HG03175 (cell line): ENCODE measurements at regions not wholly inside any gene's neighbourhood (a gene's known extent, or its start where the extent isn't known, plus 50 kb on each side); places are given as distances from the start of the nearest gene placed in this dataset.
"Not testable (repeated sequence)": the region's sequence is repeated elsewhere in the genome, so short reads cannot be mapped to it uniquely, and the experiment has no call there.

Experiments
- ATAC-seq: cut with Tn5 transposase; IDR thresholded peaks from one replicate; pipeline ENCODE4 v1.9.1; 2021; ENCODE audit warnings: mild to moderate bottlenecking, moderate library complexity; ENCODE audit not compliant: unreplicated experiment

GRCh38 chr1:192418552-192419285, 101.9 kb downstream of the RGS21 start:
- no peak for ATAC-seq

GRCh38 chr1:192430644-192431043, 113.9 kb downstream of the RGS21 start:
- ATAC-seq: no peak

DNA sequence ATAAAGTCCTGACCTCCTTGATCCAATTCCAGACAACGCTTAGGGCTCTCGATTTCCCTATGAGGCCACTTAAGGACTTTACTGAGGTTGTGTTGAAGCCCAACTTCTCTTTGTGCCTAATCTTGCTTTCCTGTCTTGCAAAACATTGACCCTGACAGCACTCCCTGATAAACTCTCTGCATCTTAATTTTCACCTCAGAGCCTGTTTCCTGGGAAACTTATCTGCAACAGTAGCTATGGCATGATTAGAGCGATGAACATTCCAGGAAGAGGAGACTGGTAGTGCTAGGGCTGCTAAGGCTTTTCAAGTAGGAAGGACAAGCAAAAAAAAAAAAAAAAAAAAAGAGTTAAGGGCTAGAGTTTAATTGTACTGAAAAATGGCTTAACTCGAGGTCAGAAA, 118.9 kb downstream of the RGS21 start:
- no peak for ATAC-seq

DNA sequence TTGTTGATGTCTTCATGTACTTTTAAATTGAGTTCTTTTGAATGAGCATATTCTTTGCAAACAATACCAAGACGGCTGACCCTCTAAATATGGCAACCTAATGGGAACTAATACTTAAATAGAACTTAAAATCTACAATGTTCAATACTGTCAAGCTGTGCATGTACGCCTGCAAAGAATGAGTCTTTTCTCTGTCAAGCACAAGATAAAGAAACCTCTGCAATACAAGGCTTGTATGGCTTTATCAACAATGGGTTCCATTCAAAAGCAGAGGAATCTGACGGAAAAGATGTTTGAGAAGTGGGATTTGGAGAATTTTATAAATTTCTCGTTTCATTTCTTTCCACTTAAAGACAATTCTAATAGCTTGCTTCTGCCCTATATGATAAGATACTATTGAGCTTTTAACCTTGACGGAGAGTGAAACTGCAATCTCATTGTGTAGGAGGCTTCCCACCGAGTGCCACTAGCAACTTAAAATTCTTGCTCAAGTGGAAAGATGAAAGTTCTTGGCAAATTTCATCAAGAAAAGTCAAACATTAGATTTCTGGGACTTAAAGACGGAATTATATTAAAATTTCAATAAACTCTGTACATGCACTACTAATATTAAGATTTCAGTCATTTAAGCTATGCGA, 119.8 kb downstream of the RGS21 start:
- no peak for ATAC-seq

GRCh38 chr1:192438737-192439136, 121.9 kb downstream of the RGS21 start:
- no peak for ATAC-seq

- no peak for ATAC-seq
These were observed 122.7 kb downstream of the RGS21 start for GRCh38 chr1:192439373-192440025.

DNA sequence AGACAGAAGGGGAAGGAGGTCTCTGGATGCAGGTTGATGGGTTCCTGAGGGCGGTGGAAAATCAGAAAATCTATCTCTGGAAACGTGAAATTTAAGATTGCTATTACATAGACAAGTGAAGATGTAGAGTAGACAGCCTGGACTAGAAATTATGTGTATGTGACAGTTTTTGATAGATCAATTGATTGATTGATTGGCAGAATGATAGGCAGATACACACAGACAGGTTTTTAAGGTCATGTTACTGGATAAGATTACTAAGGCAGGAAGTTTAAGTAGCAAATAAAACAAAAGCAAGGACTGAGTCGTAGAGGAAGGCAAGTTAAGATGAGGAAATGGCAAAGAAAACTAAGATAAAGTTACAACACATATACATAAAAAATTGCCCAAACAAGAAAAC, 124.7 kb downstream of the RGS21 start:
- ATAC-seq: no peak

- ATAC-seq: no peak
These were observed 125.9 kb downstream of the RGS21 start for GRCh38 chr1:192442736-192443135.

DNA sequence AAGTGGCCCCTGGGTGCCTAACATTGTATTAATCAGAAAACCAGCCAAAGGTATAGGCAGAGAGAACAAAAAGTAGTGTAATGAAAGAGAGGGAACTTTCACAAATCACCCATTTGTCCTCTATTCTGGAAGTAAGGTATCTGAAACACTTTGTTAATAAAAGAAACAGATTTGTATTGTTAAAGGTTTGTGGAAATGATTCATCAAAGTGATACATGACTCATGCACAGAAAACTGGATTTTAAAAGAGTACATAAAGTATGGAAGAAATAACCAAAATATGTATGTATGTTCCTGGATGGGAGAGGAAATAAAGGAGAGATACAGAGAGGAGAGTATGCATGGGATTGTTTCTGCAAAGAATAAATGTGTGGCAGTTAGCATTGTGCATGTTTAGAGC, 126.8 kb downstream of the RGS21 start:
- no peak for ATAC-seq

DNA sequence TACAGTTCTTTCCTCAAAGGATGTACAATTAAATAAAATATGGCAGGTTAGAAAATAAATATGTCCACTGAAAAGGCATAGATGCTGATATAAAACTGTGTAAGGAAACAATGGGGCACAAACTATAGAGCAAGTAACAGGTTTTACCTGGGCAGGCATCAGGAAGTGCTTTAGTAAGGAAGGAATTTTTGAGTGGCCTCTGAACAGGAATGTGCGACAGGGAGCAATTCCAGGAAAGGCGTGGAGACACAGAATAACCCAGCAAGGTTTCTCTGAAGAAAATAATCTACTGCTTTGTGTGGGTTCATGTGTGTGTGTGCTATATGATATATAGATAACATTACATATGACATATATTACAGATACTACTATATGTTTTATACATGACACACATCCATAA, 128.4 kb downstream of the RGS21 start:
- ATAC-seq: no peak

GRCh38 chr1:192445839-192446489, 129.2 kb downstream of the RGS21 start:
- peak; percentile 68 for ATAC-seq

DNA sequence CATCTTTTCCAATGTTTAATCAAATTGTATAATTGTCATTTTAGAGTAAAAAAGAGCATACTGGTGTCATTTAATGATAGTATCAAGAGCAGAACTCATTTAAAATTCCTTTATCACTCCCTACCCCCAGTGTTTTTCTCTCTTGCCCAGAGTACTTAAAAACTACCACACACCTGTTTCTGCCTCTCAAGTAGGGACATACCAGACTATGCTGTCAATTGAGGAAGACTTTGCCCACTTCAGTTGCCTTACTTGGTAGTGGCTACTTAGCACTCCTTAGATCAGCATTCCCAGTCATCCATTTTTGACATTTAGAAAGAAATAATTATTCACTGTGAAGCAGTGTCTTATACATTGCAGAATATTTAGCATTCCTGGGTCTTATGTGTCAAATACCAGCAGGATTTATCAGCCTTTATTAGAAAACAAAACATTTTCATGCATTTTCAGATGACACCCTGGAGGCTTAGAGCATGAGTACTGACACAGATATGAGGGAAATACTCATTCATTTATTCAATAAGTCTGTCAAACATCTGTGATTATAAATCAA, 127.5 kb upstream of the RGS1 start:
- no peak for ATAC-seq

GRCh38 chr1:192453360-192453992, 122.1 kb upstream of the RGS1 start:
- ATAC-seq: no peak

DNA sequence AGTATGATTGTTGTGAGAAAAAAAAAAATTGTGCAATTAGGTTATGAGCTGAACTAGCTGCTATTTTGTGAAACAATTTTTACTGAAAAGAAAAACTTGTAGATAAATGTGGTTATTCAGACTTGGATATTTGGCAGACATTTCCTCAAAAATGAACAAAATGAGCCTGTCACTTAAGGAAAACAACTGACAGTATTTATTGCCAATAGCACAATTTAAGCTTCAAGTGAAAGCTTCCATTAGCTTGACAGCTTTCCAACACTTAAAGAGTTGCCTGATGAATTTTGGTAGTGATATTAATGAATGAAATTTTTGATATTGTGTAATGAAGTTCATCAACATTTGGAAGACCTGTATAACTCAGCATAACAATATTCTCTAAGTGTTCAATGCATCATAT, 116.1 kb upstream of the RGS1 start:
- ATAC-seq: no peak

DNA sequence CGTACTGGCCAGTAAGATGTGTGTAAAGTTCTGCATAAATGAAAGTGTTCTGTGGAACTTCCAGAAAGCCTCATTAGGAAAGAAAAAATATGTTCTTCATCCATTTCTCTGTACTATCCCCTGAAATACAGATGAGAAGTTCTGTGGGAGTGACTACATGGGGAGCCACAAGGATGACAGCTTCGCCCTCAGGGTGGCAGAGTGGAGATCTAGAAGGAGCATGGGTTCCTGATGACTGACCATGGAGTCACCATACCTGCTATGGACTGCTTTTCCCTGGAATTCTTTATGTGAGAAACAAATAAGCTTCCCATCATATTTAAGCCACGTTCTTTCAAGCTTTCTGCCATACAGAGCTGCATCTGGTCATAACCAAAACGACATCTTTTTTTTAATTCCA, 113.9 kb upstream of the RGS1 start:
- ATAC-seq: no peak

GRCh38 chr1:192462616-192463015, 113.0 kb upstream of the RGS1 start:
- no peak for ATAC-seq

GRCh38 chr1:192463661-192464060, 111.9 kb upstream of the RGS1 start:
- no peak for ATAC-seq

DNA sequence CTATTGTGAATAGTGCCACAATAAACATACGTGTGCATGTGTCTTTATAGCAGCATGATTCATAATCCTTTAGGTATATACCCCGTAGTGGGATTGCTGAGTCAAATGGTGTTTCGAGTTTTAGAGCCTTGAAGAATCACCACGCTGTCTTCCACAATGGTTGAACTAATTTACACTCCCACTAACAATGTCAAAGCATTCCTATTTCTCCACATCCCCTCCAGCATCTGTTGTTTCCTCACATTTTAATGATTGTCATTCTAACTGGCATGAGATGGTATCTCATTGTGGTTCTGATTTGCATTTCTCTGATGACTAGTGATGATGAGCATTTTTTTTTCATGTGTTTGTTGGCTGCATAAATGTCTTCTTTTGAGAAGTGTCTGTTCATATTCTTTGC, 110.4 kb upstream of the RGS1 start:
- ATAC-seq: not testable (repeated sequence)

DNA sequence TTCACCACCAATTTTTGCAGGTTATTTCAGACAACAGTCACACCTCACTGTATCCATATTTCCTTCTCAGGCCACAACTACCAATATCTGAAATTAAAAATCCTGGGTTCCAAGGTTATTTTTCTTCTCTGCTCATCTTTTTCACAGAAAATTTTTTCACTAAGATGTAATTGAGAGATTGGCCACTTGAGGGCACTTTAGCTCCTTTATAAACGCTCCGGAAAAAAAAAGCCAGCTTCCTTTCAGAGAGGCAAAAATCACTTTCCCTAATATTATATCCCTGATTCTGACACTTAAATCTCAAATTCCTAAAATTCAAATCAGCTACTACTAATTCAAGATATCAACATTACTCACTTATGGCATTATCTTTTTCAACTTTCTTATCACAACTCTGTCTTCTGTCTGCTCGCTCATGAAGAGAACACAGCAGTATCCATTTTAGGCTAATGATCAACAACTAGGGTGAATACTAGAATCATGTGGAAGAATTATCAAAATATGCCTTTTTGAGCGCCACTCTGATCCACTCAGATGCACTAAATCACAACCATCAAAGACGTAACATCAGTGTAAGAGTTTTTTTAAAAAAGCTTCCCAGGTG, 101.4 kb upstream of the RGS1 start:
- ATAC-seq: no peak

DNA sequence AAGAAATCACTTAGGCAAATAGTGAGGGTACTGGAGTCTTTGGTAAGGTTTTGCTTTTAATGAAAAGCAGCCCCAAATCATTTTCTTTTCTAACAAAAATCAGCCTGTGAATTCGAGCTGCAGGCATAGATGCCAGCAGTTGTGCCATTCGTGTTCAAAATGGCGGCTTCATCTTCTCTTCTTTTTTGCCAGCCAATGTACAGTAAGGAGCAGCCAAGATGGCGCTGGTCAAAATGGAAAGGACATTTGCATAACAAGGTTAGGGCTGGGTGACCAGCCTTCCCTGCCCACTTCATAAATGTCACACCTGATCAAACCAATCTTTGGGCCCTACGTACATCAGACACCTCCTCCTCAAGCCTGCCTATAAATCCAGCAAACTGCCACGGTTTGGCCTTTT, 100.2 kb upstream of the RGS1 start:
- ATAC-seq: no peak

- no peak for ATAC-seq
These were observed 99.6 kb upstream of the RGS1 start for GRCh38 chr1:192475970-192476369.
